Keratinocyte (primary cell): ENCODE measurements at regions not wholly inside any gene's neighbourhood (a gene's known extent, or its start where the extent isn't known, plus 50 kb on each side); places are given as distances from the start of the nearest gene placed in this dataset.

Experiments used
- EZH2 ChIP-seq: IDR thresholded peaks from one replicate; pipeline ENCODE4 v1.6.1; 2012; ENCODE audit warnings: inconsistent platforms, mild to moderate bottlenecking, low read length, moderate library complexity
- TF ChIP-seq, protein P1 (sequence below), 3 experiments: IDR thresholded peaks in 1 of 3; conservative IDR thresholded peaks in 1 of 3; optimal IDR thresholded peaks in 1 of 3; 2 replicates in 2 of 3; 3 replicates in 1 of 3; pipeline versions ENCODE3 to v1.5.1; 2011; ENCODE audit warnings: low read length in 3 of 3, mild to moderate bottlenecking in 3 of 3, moderate library complexity in 2 of 3, control low read depth in 1 of 3, inconsistent platforms in 1 of 3; ENCODE audit not compliant: insufficient read depth in 2 of 3; ENCODE audit errors: extremely low read depth in 1 of 3

DNA sequence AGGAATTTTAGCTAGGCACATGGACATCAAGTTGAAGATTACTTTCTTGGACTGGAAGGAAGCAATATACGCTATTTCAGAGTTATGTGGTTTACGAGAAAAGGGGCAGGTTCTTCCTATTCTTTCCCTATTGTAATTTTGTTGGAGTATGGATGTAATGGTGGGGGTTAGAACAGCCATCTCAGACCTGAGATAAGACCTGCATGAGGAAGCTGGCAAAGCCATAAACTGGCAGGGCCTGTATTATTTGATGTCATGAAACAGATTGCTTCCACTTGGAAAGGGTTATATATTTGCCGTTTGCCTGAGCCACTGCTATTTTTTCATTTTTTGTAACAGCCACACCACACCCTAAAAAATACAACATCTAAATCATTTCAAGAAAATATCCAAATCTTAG lies 220.5 kb upstream of the MAGI2 start:
- TF ChIP-seq, protein P1, sequence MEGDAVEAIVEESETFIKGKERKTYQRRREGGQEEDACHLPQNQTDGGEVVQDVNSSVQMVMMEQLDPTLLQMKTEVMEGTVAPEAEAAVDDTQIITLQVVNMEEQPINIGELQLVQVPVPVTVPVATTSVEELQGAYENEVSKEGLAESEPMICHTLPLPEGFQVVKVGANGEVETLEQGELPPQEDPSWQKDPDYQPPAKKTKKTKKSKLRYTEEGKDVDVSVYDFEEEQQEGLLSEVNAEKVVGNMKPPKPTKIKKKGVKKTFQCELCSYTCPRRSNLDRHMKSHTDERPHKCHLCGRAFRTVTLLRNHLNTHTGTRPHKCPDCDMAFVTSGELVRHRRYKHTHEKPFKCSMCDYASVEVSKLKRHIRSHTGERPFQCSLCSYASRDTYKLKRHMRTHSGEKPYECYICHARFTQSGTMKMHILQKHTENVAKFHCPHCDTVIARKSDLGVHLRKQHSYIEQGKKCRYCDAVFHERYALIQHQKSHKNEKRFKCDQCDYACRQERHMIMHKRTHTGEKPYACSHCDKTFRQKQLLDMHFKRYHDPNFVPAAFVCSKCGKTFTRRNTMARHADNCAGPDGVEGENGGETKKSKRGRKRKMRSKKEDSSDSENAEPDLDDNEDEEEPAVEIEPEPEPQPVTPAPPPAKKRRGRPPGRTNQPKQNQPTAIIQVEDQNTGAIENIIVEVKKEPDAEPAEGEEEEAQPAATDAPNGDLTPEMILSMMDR (optimal IDR thresholded peaks at IDR 0.05 in 1 of 3, IDR thresholded peaks at IDR 0.05 in 1 of 3, conservative IDR thresholded peaks at IDR 0.05 in 1 of 3; ENCODE audit: extremely low read depth in 1 of 3, insufficient read depth in 2 of 3, low read length in 3 of 3), result no peak
- no peak for TF ChIP-seq EZH2
